Parathyroid adenoma (tissue), 2 donors: ENCODE measurements at regions not wholly inside any gene's neighbourhood (a gene's known extent, or its start where the extent isn't known, plus 50 kb on each side); places are given as distances from the start of the nearest gene placed in this dataset.

Source experiments
- H2AFZ ChIP-seq: fragments of 300-600 bp; sonication (generic); one replicate; pipeline ENCODE4 v1.7.0; 2017; ENCODE audit warnings: antibody characterized with exemption, mild to moderate bottlenecking
- H3K27ac ChIP-seq: fragments of 300-600 bp; sonication (generic); one replicate; pipeline ENCODE4 v1.7.0; 2017
- H3K27me3 ChIP-seq: fragments of 300-600 bp; sonication (generic); one replicate; pipeline ENCODE4 v1.7.0; 2017; ENCODE audit warnings: low read length; ENCODE audit not compliant: control insufficient read depth, insufficient read depth
- H3K36me3 ChIP-seq: fragments of 300-600 bp; sonication (generic); one replicate; pipeline ENCODE4 v1.7.0; 2017; ENCODE audit warnings: low read length; ENCODE audit not compliant: control insufficient read depth, insufficient read depth
- H3K4me1 ChIP-seq: fragments of 300-600 bp; sonication (generic); one replicate; pipeline ENCODE4 v1.7.0; 2017; ENCODE audit warnings: control low read depth
- H3K4me2 ChIP-seq: fragments of 300-600 bp; sonication (generic); one replicate; pipeline ENCODE4 v1.7.0; 2017; ENCODE audit warnings: low read length
- H3K4me3 ChIP-seq: fragments of 300-600 bp; sonication (generic); one replicate; pipeline ENCODE4 v1.7.0; 2017; ENCODE audit warnings: low read depth, low read length
- H3K79me2 ChIP-seq: fragments of 300-600 bp; sonication (generic); one replicate; pipeline ENCODE4 v1.7.0; 2017; ENCODE audit warnings: control low read depth
- H3K9ac ChIP-seq: fragments of 300-600 bp; sonication (generic); one replicate; pipeline ENCODE4 v1.7.0; 2017; ENCODE audit warnings: mild to moderate bottlenecking
- H3K9me3 ChIP-seq: fragments of 300-600 bp; sonication (generic); one replicate; pipeline ENCODE4 v1.7.0; 2017; ENCODE audit warnings: low read length; ENCODE audit not compliant: control insufficient read depth
- TF ChIP-seq, protein P1 (sequence below): fragments of 300-600 bp; sonication (generic); IDR thresholded peaks from one replicate; pipeline ENCODE4 v1.7.0; 2017; ENCODE audit warnings: antibody characterized with exemption, mild to moderate bottlenecking
- donor health status: primary hyperparathyroidism.

DNA sequence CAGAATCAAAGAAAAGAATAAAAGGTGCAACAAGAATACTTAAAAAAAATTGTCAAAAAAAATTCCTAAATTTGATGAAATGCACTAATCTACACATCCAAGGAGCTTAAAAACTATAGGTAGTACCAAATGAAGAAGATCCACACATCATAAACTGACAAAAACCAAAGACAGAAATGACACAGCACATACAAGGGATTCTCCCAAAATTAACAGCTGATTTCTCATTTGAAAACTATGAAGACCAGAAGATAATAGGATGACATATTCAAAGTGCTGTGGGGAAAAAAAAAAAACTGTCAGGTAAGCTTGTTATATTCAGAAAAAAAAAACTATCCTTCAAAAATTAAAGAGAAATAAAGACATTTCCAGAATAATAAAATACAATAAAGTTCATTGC, 618.2 kb downstream of the TNS3 start:
- TF ChIP-seq, protein P1, sequence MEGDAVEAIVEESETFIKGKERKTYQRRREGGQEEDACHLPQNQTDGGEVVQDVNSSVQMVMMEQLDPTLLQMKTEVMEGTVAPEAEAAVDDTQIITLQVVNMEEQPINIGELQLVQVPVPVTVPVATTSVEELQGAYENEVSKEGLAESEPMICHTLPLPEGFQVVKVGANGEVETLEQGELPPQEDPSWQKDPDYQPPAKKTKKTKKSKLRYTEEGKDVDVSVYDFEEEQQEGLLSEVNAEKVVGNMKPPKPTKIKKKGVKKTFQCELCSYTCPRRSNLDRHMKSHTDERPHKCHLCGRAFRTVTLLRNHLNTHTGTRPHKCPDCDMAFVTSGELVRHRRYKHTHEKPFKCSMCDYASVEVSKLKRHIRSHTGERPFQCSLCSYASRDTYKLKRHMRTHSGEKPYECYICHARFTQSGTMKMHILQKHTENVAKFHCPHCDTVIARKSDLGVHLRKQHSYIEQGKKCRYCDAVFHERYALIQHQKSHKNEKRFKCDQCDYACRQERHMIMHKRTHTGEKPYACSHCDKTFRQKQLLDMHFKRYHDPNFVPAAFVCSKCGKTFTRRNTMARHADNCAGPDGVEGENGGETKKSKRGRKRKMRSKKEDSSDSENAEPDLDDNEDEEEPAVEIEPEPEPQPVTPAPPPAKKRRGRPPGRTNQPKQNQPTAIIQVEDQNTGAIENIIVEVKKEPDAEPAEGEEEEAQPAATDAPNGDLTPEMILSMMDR: no peak
- Histone ChIP-seq H3K36me3 (no peaks in the 10 kb centered on the region), H3K4me1 (no peaks in the 10 kb centered on the region), H3K79me2 (no peaks in the 10 kb centered on the region), H3K27me3 (no peaks in the 10 kb centered on the region), H2AFZ (no peak overlapping the region), H3K9me3 (peaks cover 2% of the 10 kb centered on the region), H3K4me3 (no peak overlapping the region), H3K9ac (no peak overlapping the region), H3K4me2 (no peak overlapping the region), H3K27ac (no peak overlapping the region)

- H3K9ac ChIP-seq: no peak overlapping the region
- H2AFZ ChIP-seq: no peak overlapping the region
- H3K4me3 ChIP-seq: no peak overlapping the region
- H3K27me3 ChIP-seq: no peaks in the 10 kb centered on the region
- no peak overlapping the region for H3K27ac ChIP-seq
- TF ChIP-seq, protein P1: no peak
- no peaks in the 10 kb centered on the region for H3K79me2 ChIP-seq
- H3K4me1 ChIP-seq: no peaks in the 10 kb centered on the region
- H3K4me2 ChIP-seq: no peak overlapping the region
- H3K9me3 ChIP-seq: peaks cover 2% of the 10 kb centered on the region
- H3K36me3 ChIP-seq: no peaks in the 10 kb centered on the region
Measured at GRCh38 chr7:46960970-46961369, 620.9 kb downstream of the TNS3 start.

DNA sequence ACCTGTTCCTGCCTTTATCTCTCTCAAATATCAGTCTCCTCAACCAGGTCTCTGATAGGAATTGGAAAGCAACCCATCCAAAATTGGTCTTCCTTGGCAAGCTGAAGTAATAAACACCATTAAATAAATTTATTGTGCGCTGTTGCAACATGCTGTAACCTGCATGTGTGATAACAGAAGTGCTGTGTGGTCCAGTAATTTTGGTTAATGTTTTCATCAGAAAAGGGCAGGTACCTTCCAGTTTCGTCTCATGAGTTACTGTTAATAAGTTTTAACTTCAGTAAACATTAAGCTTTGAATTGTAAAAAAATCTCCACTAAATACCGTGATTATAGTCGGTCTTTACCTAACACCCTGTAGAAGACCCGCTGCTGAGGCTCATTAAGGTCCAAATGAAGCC, 624.7 kb downstream of the TNS3 start:
- H3K36me3 ChIP-seq: no peaks in the 10 kb centered on the region
- TF ChIP-seq, protein P1: no peak
- no peak overlapping the region for H3K27ac ChIP-seq
- no peak overlapping the region for H2AFZ ChIP-seq
- H3K4me1 ChIP-seq: no peaks in the 10 kb centered on the region
- H3K9ac ChIP-seq: no peak overlapping the region
- H3K4me2 ChIP-seq: no peak overlapping the region
- no peak overlapping the region for H3K4me3 ChIP-seq
- no peaks in the 10 kb centered on the region for H3K27me3 ChIP-seq
- H3K9me3 ChIP-seq: no peaks in the 10 kb centered on the region
- no peaks in the 10 kb centered on the region for H3K79me2 ChIP-seq

DNA sequence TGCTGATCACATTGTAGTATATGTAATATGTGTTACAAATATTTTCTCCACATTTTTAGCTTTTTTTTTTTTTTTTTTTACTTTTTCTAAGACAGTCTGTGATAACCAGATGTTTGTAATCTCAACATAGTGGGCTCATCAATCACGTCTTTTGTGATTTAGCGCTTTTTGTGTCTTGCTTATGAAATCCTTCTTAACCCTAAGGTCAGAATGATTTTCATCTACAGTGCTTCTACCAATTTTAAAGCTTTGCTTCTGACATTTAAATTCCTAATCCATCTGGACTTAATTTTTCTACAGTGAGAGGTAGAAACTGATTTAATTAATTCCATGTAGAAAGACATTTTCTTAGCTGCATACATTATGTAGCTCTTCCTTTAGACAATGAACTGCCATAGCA, 626.4 kb downstream of the TNS3 start:
- Histone ChIP-seq H3K4me3 (no peak overlapping the region), H3K27ac (no peak overlapping the region), H3K79me2 (no peaks in the 10 kb centered on the region), H3K4me1 (no peaks in the 10 kb centered on the region), H3K9me3 (no peaks in the 10 kb centered on the region), H3K9ac (no peak overlapping the region), H2AFZ (no peak overlapping the region), H3K36me3 (no peaks in the 10 kb centered on the region), H3K4me2 (no peak overlapping the region), H3K27me3 (no peaks in the 10 kb centered on the region)
- TF ChIP-seq, protein P1: no peak

DNA sequence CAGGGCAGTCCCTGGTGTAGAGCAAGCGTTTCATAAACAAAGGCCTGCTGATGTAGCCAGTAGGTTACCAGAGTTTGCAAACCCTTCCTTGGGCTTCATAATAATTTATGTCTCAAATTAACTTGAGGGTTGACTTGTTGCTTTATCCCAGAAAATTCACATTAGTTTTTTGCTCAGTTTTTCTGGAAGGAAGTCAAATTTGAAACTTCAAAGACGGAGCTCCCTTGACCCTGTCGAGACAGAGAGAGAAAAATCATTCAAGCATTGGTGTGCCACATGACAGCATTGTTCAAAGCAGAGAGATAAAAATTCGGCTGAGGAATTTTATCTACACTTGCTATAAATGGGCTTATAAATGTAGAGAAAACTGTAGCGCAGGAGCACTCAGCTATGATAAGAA, 627.7 kb downstream of the TNS3 start:
- H3K9me3 ChIP-seq: no peaks in the 10 kb centered on the region
- no peaks in the 10 kb centered on the region for H3K27me3 ChIP-seq
- H3K4me1 ChIP-seq: no peaks in the 10 kb centered on the region
- no peak overlapping the region for H3K4me3 ChIP-seq
- no peak overlapping the region for H2AFZ ChIP-seq
- no peaks in the 10 kb centered on the region for H3K36me3 ChIP-seq
- TF ChIP-seq, protein P1: no peak
- H3K9ac ChIP-seq: no peak overlapping the region
- H3K4me2 ChIP-seq: no peak overlapping the region
- H3K79me2 ChIP-seq: no peaks in the 10 kb centered on the region
- no peak overlapping the region for H3K27ac ChIP-seq
